SK-N-MC (cell line): ENCODE measurements at regions not wholly inside any gene's neighbourhood (a gene's known extent, or its start where the extent isn't known, plus 50 kb on each side); places are given as distances from the start of the nearest gene placed in this dataset.
"Not testable (repeated sequence)": the region's sequence is repeated elsewhere in the genome, so short reads cannot be mapped to it uniquely, and the experiment has no call there.

Source experiments
- EZH2 ChIP-seq: fragments of 200-600 bp; sonication (generic); IDR thresholded peaks from one replicate; pipeline ENCODE4 v1.6.1; 2017; ENCODE audit warnings: antibody characterized with exemption
- FOXP2 ChIP-seq: optimal IDR thresholded peaks from 2 replicates; pipeline ENCODE3; 2011; ENCODE audit warnings: mild to moderate bottlenecking, moderate library complexity; ENCODE audit not compliant: insufficient read depth; ENCODE audit errors: extremely low read length, control extremely low read depth
- POLR2AphosphoS5 ChIP-seq: IDR thresholded peaks from 2 replicates; pipeline ENCODE4 v1.6.1; 2012; ENCODE audit warnings: mild to moderate bottlenecking, low read depth, low read length, borderline replicate concordance

DNA sequence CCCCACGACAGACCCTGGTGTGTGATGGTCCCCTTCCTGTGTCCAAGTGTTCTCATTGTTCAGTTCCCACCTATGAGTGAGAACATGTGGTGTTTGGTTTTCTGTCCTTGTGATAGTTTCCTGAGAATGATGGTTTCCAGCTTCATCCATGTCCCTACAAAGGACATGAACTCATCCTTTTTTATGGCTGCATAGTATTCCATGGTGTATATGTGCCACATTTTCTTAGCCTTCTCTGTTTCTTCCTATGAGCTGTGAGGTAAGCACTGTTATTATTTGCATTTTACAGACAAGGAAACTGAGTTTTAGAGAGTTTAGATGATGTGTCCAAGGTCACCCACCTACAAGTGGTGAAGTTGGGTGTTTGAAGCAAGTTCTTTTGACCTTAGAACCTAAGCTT, 51.1 kb upstream of the BNC1 start:
- not testable (repeated sequence) for TF ChIP-seq POLR2AphosphoS5, EZH2, FOXP2
